ENCODE measurements at regions not wholly inside any gene's neighbourhood (a gene's known extent, or its start where the extent isn't known, plus 50 kb on each side); places are given as distances from the start of the nearest gene placed in this dataset.

- no peak for TF ChIP-seq POLR2AphosphoS5 (IDR thresholded peaks at IDR 0.05; ENCODE audit: low read depth, low read length)
- TF ChIP-seq PAX5 (IDR thresholded peaks at IDR 0.05; ENCODE audit: insufficient read depth, low read length, severe bottlenecking): no peak
- no peak for TF ChIP-seq SPI1 (IDR thresholded peaks at IDR 0.05; ENCODE audit: low read depth, low read length)
- TF ChIP-seq POLR2A (IDR thresholded peaks at IDR 0.05; ENCODE audit: low read depth, low read length): no peak
- TF ChIP-seq POU2F2 (IDR thresholded peaks at IDR 0.05; ENCODE audit: low read depth, low read length): no peak
Observed at GRCh38 chrX:131944936-131945902, 77.9 kb upstream of the STK26 start.
